ENCODE measurements at regions not wholly inside any gene's neighbourhood (a gene's known extent, or its start where the extent isn't known, plus 50 kb on each side); places are given as distances from the start of the nearest gene placed in this dataset.
A peak's percentile ranks its signal among the peaks of the same experiment; 100 is the strongest.
"Not testable (repeated sequence)": the region's sequence is repeated elsewhere in the genome, so short reads cannot be mapped to it uniquely, and the experiment has no call there.

GRCh38 chr16:86835982-86836381, 257.6 kb downstream of the FOXL1 start:
- DNase-seq = no peak

- DNase-seq = no peak
These were observed 258.3 kb downstream of the FOXL1 start for GRCh38 chr16:86836503-86837129.

- DNase-seq = no peak
These were observed 265.5 kb downstream of the FOXL1 start for GRCh38 chr16:86843812-86844211.

GRCh38 chr16:86844695-86845094, 266.3 kb downstream of the FOXL1 start:
- no peak for DNase-seq

GRCh38 chr16:86846136-86846535, 267.8 kb downstream of the FOXL1 start:
- DNase-seq = no peak

GRCh38 chr16:86848821-86849220, 270.5 kb downstream of the FOXL1 start:
- DNase-seq = no peak

- DNase-seq = no peak
These were observed 272.3 kb downstream of the FOXL1 start for GRCh38 chr16:86850670-86851069.

GRCh38 chr16:86852135-86852534, 273.8 kb downstream of the FOXL1 start:
- DNase-seq = no peak

GRCh38 chr16:86854058-86854621, 275.8 kb downstream of the FOXL1 start:
- DNase-seq = no peak

GRCh38 chr16:86854626-86855294, 276.4 kb downstream of the FOXL1 start:
- DNase-seq = no peak

- DNase-seq = no peak
These were observed 278.7 kb downstream of the FOXL1 start for GRCh38 chr16:86856946-86857586.

GRCh38 chr16:86857807-86858206, 279.5 kb downstream of the FOXL1 start:
- DNase-seq = no peak

- no peak for DNase-seq
These were observed 280.2 kb downstream of the FOXL1 start for GRCh38 chr16:86858501-86858900.

- DNase-seq = not testable (repeated sequence)
These were observed 283.0 kb downstream of the FOXL1 start for GRCh38 chr16:86861270-86861858.

GRCh38 chr16:86862595-86863280, 284.4 kb downstream of the FOXL1 start:
- peak; percentile 64 for DNase-seq

- DNase-seq = no peak
These were observed 285.3 kb downstream of the FOXL1 start for GRCh38 chr16:86863609-86864008.

GRCh38 chr16:86864586-86864985, 286.2 kb downstream of the FOXL1 start:
- no peak for DNase-seq

- no peak for DNase-seq
These were observed 287.7 kb downstream of the FOXL1 start for GRCh38 chr16:86865851-86866662.

GRCh38 chr16:86866986-86867722, 288.8 kb downstream of the FOXL1 start:
- DNase-seq = no peak

GRCh38 chr16:86868070-86868469, 289.7 kb downstream of the FOXL1 start:
- DNase-seq = no peak

- DNase-seq = no peak
These were observed 290.4 kb downstream of the FOXL1 start for GRCh38 chr16:86868786-86869185.

Data from left kidney (tissue), 1 donor.